HG02763 (cell line): ENCODE measurements at regions not wholly inside any gene's neighbourhood (a gene's known extent, or its start where the extent isn't known, plus 50 kb on each side); places are given as distances from the start of the nearest gene placed in this dataset.
"Not testable (repeated sequence)": the region's sequence is repeated elsewhere in the genome, so short reads cannot be mapped to it uniquely, and the experiment has no call there.

Source experiments
- ATAC-seq: cut with Tn5 transposase; IDR thresholded peaks from one replicate; pipeline ENCODE4 v1.9.1; 2021; ENCODE audit warnings: mild to moderate bottlenecking, moderate library complexity; ENCODE audit not compliant: unreplicated experiment

DNA sequence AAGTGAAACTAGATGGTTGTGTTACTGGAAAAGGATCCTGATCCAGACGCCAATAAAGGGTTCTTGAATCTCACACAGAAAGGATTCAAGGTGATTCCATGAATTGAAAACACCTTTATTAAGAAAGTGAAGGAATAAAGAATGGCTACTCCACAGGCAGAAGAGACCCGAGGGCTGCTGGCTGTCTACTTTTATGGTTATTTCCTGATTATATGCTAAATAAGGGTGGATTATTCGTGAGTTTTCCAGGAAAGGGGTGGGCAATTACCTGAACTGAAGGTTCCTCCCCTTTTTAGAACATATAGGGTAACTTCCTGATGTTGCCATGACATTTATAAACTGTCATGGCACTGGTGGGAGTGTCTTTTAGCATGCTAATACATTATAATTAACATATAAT, 50.9 kb upstream of the WARS2 start:
- ATAC-seq, result no peak

DNA sequence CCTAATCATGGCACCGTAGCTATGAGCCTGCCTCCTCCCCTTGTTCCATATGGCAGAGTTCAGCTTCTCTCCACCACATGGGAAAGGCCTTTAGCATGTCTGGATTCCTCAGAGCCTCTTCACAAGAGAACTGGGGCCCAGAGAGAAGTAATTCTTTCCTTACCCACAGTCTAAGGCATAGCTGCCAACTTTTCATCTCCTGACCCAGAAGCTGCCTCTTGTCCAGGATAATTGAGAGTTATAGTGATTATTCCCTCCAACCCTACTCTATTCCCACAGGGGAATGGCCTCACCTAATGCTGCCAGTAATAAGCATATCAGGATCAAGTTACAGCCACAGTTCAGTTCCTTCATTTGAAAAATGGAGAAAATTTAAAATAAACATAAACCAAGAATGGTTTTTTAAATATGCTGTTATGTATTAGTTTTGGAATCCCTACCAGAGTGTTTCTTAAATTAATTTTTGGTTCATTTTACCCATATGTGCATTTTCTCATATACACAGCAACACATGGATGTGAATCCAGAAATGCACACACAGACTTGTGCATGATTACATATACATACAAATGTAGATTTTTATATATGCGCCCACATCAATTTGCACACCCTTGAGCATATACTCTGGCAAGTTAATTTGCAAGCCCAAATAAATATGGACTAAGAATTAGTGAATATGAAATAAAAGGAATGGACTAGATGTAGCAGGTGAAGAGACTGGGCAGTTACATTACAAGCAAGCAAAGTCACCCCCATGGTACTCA, 63.9 kb upstream of the WARS2 start:
- no peak for ATAC-seq

DNA sequence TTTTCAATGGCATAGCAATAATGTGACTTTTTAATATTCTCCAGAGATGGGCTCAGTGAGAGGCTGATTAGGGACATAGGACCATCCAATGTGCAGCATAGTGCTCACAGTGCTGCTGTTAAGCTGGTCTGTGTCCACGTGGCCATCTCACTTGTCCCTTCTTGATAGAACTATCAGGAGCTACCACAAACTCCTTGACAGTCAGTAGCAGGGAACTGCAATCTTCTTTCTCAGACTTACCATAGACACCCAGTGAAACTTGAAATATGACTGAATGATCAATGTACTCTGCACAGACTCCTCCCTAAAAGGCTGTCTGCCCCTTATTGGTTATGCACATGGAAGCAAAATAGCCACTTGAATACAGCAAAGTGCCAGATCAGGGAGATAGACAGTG, 64.5 kb upstream of the WARS2 start:
- ATAC-seq, result no peak

DNA sequence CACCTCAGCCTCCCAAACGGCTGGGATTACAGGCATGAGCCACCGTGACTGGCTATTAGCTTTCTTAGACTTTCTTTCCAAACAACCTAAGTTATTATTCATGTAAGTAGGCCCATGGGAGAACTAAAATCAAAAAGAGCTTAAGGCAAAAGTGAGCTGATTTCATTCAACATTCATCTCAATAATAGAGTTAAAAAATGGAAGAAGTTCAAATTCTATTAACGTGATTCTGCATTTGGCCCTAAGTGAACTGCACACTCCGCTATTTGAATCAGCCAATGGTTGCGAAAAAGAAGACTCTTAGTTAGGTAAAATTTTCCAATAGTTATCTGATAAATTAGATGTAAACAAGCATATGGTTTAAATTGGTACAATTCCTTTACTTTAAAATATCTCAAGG, 68.6 kb upstream of the WARS2 start:
- ATAC-seq, result no peak

DNA sequence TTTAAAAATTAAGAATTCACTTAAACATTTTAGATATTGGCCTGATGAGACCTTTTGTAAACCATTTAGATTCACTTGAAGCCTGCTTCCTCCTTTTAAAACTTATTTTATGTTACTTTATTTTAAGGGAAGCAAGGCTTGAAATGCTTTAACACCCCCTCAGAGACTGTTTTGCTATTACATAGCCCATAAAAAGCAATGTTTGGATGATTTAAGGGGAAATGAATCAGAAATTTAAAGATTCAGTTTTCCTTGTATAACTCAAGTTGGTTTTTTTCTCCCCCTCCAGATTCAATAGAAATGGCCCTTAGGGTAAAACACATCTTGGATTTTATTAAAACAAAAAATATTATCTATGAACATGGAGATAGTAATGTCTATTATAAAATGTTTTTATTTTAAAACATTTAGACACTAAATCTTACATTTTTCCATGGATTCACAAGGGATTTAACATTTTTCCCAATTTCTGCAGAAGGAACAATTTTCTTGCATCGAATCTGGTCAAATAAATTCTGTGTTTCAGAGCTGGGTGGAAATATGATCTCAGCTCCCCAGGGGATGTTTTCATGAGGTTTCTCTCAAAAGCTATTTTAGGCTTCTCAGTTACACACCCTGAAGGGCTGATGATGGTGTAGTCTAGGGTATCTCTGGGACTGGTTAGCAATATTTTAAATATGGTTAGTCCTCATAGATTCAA, 69.3 kb upstream of the WARS2 start:
- no peak for ATAC-seq

DNA sequence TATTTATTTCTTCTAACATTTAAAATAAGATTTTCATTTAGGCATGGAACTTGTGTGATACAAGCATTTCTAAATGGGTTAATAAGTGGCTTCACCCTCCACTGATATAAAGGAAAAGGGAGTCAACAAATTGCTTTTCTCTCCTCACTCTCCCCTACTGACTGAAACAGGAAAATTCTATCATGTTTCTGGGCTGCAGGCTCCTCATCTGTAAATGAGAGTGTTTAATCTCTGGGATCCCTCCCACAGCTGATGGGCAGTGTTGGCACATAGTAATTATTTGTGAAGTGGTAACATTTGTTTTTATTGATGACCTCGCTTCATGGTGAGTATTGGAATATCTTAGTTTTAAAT, 69.8 kb upstream of the WARS2 start:
- ATAC-seq, result no peak

DNA sequence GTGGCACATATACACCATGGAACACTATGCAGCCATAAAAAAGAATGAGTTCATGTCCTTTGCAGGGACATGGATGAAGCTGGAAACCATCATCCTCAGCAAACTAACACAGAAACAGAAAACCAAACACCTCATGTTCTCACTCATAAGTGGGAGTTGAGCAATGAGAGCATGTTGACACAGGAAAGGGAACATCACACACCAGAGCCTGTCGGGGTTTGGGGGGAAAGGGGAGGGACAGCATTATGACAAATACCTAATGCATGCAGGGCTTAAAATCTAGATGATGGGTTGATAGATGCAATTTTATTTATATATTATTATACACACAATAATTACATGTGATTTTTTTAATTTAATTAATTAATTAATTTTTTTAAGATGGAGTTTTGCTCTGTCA, 72.8 kb upstream of the WARS2 start:
- ATAC-seq, result not testable (repeated sequence)

DNA sequence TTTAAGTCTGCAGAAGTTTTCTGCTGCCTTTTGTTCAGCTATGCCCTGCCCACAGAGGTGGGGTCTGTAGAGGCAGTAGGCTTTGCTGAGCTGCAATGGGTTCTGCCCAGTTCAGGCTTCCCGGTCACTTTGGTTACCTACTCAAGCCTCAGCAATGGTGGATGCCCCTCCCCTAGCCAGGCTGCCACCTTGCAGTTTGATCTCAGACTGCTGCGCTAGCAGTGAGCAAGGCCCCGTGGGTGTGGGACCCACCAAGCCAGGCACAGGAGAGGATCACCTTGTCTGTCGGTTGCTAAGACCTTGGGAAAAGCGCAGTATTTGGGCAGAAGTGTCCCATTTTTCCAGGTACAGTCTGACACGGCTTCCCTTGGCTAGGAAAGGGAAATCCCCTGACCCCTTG, 74.5 kb upstream of the WARS2 start:
- ATAC-seq, result not testable (repeated sequence)

DNA sequence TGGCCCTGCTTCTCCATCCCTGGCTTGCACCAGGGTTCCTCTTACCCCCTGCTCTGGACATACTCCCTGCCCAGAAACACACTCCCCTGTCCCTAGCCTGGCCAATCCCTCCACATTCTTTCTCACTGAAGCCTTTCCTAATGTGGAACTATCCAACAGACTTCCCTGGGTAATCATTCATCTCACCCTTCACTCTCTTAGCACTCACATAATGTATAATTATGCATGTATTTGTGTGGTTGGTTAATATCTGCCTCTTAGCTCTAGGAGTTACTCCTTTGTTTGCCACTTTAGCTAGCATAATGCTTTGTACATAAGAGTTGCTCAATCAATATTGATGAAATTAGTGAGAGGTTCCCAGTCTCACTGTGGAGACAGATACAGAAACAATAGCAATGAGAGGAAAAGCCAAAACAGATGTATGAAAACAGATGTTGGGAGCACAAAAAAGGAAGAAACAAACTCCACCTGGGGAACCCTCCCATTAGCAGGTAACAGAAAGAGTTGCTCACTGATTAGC, 76.9 kb upstream of the WARS2 start:
- ATAC-seq, result no peak

DNA sequence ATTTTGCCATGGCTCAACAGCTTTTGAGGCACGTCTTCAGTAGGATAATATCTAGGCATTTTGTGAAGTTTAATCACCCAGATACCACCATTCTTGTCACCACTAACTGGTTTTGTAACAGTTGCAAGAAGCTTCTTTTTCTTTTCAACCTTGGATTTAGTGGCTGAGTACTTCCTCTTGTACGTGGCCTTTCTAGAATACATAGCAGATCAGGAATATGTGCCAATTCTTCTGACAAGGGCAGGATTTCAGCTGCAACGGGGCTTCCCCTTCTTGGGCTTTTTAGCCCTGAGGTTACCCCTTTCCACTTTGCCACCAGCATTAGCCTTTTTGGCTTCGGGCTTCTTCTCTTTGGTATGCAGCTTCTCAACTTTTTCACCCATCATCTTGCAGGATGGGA, 79.3 kb upstream of the WARS2 start:
- ATAC-seq, result no peak

DNA sequence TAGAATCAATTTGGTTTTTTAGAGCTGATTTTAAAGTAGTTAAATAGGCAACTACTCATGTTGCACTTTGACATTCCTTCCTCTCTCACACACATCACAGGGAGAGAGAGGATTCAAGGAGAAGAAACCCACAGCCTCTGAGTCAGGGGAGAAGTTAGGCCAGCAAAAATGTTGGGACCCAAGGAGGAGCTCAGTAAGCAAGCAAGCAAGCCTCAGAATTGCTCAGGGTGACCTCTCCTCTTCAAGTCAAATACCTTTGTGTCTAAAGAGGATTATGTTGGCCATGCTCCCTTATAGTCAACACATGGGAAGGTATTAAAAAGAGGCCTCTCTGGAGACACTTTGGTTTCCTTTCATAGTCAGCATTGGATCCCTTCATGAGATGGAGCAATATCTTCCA, 80.5 kb upstream of the WARS2 start:
- no peak for ATAC-seq

DNA sequence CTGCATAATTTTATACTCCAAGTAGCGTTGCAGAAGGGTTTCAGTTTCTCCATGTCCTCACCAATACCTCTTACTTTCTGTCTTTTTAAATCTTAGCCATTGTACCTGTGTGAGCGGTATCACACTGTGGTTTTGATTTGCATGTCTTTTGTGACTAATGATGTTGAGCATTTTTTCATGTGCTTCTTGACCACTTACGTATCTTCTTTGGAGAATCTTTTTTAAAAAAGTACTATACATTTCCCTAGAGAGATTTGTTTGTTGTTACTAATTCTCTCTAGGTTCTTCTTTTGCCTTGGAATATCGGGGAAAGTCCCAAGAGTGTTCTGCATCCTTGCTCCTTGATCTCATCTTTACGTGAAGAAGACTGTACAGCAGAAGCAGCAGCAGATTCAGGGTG, 81.8 kb upstream of the WARS2 start:
- no peak for ATAC-seq

DNA sequence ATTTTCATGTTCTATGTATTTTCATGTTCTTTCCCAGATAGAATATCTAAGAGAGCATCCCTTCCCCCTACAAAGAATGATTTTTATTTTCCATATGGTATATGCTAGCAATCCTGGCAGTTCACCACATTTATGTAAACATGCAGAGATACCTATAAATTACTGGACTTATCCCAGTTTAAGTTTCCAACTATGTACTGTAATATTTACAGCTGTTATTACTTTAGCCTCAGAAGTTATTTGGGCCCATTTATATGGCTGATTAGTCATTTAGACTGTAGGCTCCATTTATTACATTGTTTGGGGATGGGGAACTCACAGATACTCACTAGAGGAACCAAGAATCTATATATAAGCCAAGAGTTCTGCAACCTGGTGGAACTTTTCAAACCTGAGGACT, 84.8 kb upstream of the WARS2 start:
- no peak for ATAC-seq

DNA sequence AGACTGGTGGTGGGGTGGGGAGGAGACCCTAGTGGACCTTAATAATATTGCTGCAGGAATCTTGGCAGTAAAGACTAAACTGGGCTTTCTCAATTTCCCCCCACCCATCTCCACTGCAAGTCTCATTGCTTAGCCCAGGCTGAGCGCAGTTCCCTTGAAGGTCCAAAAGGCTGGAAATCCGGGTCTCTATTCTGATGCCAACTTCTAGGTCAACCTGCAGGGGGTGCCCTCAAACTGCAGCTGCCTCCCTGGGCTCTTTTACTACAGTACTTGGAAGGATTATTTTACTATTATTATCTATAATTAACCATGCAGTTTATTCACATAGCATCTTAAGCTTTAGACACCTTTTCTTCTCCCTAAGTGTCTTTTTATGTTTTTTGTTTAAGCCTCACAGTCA, 85.4 kb upstream of the WARS2 start:
- ATAC-seq, result no peak

DNA sequence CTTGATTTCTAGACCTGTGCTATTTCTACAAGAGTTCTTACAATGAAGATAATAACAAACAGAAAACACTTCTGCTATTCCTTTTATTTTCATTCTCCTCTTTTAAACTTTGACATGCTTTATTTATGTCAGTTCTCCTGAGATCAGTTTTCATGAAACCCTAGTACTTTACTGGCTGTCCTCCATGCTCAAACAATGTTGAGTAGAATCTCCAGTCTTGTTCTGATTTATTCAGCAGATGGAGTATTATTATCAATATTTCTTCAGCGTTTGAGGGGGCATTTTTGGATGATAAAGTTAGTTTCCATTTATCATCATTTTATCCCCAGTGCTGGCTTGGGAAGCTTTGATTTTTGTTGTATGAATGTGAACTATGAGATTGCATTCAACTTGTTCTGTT, 85.9 kb upstream of the WARS2 start:
- no peak for ATAC-seq

DNA sequence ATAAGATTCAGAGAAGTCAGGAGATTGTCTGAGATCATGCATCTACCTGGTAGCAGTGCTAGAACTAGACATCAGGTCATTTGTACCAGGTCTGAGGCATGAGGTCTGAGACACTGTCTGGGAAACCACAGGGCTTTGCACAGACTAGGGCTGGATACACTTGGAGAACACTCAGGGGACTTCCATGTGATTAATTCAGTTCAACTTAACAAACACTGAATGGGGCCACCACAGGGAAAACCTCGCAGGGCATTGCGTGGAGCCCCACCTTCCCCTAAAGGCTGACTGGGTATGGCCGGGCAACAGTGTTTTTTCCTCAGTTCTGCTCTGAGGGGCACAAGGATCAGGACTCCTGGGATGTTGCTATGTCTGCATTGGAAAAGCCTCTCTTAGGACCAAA, 86.5 kb upstream of the WARS2 start:
- no peak for ATAC-seq

DNA sequence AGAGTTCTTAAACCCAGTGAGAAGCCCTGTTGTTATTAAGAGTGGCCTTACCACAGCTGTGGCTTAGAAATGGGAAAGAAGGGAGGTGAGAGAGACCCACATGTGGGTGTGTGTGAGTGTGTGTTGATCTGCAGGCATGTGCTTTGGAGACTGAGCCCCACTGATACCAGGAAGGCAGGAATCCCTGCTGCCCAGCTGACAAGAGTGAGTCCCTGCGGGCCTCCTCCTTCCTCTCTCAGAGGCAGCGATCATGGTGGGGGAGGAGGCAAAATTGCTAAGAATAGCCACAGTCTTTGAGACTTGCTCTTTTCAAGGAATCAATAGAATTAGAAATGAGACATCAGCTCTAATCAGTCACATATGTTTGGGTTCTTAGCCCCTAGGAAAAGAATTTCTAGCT, 87.0 kb upstream of the WARS2 start:
- ATAC-seq, result no peak

DNA sequence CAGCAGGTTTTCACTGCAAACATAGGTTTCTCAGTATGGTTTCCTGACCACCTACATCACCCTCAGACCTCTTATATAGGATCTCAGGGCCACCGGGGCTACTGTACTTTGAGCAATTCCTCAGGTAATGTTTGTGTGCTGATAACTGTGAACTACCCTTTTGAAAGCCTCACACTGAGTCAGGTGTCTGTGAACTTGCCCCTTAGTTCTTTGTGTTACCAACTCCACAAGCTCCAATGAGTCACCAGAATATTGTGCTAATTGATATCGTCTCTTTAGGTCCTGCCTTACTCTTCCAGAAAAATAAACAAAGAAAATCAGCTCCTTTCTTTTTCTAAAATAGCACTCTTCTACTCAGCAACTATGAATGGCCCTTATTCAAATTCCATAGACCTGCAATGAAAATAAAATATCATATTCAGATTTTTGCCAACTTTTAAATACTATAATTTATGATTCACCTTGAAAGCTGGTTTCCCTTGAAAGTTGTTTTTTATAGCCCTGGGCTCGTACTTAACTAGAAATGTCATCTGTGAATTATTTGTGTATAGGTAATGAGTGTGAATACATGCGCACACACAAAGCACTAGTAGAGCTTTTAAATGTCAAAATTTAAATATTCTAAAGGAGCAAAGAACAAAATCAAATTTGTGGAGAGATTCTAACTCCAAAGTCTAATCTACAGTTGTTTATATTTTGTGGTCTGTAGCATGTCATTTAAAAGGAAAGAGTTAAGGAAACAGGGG, 88.1 kb upstream of the WARS2 start:
- ATAC-seq, result no peak

DNA sequence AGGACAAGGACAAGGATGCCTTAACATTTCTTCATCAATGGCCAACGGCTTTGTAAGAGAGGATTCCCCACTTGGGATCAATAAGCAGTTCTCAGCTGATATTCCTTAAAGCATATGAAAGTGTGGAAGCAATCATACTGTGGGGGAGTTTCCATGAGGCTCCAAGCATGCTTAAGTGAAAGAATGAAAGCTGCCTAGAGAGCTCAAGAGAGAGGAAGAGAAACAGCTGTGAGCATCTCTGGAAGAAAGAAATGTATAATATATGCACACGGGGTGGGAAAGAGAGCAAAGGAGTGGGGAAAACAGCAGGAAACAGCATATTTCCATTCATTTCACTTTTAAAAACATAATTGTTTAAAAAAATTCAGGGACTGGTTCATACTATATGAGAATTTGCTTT, 94.7 kb upstream of the WARS2 start:
- no peak for ATAC-seq

DNA sequence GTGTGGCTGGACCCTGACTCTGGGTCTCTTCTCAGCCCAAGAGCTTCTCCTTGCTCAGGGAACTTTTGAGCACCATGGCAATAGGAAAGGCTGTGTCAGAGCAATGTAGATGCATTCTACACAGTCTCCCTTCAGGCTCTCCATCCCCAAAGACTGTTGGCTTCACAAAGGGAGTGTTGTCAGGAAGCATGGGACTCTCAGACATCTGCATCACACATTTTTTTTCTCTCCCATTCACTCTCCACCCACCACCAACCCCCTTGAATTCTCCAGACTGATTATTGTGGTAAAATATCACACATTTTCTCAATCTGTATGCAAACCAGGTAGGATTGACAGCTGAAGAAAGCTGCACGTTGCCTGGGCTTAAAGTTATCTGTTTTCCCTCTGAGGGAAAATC, 105.4 kb upstream of the WARS2 start:
- ATAC-seq, result no peak

DNA sequence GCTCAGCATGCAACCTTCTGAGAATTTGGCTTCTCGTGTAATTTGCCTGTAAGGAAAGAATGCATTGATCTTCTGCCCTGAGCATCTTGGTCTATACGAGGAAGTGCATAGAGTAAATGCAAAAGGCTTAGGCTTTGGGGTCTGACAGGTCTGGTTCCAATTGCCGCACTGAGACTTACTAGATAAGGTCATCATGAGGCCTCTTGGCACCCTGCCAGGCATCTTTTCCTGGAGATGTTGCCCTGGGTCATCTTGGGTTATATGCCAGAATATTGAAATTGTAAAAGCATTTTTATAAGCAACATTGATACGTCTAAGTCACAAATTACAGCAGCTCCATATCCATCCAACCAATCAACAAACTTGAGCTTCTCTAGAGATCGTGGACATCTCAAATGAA, 108.8 kb upstream of the WARS2 start:
- ATAC-seq, result no peak

DNA sequence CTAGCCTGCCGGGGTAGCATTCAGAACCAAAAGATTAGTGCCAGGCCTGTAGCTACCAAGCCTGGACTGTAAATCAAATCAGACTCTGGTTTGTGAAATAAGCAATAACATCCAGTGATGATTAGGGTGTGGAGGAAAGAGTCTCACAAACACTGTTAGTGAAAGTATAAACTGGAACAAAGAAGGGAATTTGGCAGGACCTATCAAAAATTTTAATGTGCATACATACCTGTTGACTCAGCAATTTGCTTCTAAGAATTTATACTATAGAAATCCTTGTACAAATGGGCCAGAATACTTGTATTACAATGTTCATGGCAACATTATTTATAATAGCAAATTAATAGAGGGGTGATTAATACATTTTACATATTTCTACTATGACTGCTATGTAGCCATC, 109.8 kb upstream of the WARS2 start:
- ATAC-seq, result no peak
